GM18499 (cell line): ENCODE measurements at regions not wholly inside any gene's neighbourhood (a gene's known extent, or its start where the extent isn't known, plus 50 kb on each side); places are given as distances from the start of the nearest gene placed in this dataset.
"Not testable (repeated sequence)": the region's sequence is repeated elsewhere in the genome, so short reads cannot be mapped to it uniquely, and the experiment has no call there.

Experiments used
- ATAC-seq: cut with Tn5 transposase; IDR thresholded peaks from one replicate; pipeline ENCODE4 v1.9.1; 2021; ENCODE audit warnings: moderate number of reproducible peaks; ENCODE audit not compliant: insufficient read depth, unreplicated experiment

- no peak for ATAC-seq
Measured at GRCh38 chr5:97568382-97568781, 385.3 kb upstream of the RIOK2 start.

DNA sequence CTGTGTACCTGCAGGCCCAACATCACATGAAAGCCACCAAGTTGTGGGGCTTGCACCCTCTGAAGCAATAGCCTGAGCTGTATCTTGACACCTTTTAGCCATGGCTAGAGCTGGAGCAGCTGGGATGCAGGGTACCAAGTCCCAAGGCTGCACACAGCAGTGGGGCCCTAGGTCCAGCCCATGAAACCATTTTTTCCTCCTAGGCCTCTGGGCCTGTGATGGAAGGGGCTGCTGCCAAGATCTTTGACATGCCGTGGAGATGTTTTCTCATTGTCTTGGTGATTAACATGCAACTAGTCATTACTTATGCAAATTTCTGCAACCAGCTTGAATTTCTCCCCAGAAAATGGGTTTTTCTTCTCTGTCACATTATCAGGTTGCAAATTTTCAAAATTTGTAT, 387.2 kb upstream of the RIOK2 start:
- ATAC-seq = no peak

GRCh38 chr5:97575322-97575721, 392.3 kb upstream of the RIOK2 start:
- ATAC-seq = no peak

DNA sequence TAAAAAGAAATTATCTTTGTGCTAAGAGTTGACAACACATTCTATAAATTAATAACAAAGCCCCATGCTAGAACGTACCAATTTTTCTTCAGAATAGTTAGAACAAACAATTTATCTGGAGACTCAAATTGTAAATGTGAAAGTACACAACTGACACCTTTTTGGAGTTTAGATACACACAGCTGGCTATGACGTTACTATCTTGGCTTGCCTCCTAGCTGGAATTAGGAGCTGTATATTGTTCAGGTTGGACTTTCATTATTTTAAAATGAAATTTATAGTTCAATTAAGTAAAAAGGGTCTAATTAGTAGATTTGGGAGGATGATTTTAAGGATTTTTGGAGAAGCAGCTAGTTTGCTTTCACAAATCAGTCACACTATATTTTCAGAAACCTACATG, 393.9 kb upstream of the RIOK2 start:
- no peak for ATAC-seq

- ATAC-seq = not testable (repeated sequence)
Measured at GRCh38 chr5:97579977-97580376, 396.9 kb upstream of the RIOK2 start.

GRCh38 chr5:97580746-97581145, 397.7 kb upstream of the RIOK2 start:
- ATAC-seq = no peak

- no peak for ATAC-seq
Measured at GRCh38 chr5:97591781-97592180, 408.7 kb upstream of the RIOK2 start.

GRCh38 chr5:97600486-97600885, 417.4 kb upstream of the RIOK2 start:
- ATAC-seq = no peak

DNA sequence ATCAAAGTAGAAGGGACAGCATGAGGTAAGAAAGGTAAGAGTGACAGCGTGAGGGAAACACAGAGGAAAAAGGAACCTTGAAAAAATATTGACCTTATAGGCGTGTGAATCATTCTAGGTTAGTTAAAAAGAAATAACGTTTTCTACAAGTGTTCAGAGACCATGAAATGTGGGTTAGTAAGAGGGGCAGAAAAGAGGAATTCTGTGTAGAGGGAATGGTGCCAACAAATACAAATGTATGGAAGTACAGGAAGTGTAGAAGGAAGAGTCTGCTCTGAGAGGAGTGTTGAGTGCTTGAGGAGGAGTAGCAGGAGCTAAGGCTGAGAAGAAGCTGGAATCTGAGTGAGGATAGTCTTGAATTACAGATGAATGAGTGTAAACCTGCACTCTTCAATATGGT, 418.6 kb upstream of the RIOK2 start:
- ATAC-seq = no peak

DNA sequence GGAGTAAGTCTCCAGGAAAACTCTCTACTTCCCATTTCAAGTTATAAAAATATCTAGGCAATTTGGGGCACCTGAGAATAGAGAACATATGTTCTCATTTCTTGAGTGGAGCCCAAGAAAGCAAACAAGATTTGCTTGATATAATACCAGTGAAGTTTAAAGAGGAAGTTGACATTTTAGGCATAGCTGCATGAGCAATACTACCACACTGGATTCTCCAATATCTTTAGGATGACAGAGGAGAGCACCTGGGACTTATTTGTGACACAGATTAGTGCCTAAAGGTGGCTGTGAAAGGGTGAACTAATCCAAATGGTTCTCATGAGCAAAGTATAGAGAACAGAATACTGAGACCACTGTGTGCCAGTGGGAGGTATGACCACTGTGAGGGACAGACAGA, 423.5 kb upstream of the RIOK2 start:
- ATAC-seq = no peak

- no peak for ATAC-seq
Measured at GRCh38 chr5:97608501-97608900, 425.5 kb upstream of the RIOK2 start.

DNA sequence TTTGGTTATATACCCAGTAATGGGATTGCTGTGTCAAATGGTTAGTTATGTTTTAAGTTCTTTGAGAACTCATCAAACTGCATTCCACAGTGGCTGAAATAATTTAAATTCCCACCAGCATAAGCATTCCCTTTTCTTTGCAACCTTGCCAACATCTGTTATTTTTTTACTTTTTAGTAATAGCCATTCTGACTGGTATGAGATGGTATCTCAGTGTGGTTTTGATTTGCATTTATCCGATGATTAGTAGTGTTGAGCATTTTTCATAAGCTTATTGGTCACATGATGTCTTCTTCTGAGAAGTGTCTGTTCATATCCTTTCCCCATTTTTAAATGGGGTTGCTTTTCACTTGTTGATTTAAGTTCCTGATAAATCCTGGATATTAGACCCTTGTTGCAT, 435.7 kb upstream of the RIOK2 start:
- ATAC-seq = no peak

- no peak for ATAC-seq
Measured at GRCh38 chr5:97623441-97623840, 440.4 kb upstream of the RIOK2 start.

- no peak for ATAC-seq
Measured at GRCh38 chr5:97624886-97625285, 441.8 kb upstream of the RIOK2 start.

DNA sequence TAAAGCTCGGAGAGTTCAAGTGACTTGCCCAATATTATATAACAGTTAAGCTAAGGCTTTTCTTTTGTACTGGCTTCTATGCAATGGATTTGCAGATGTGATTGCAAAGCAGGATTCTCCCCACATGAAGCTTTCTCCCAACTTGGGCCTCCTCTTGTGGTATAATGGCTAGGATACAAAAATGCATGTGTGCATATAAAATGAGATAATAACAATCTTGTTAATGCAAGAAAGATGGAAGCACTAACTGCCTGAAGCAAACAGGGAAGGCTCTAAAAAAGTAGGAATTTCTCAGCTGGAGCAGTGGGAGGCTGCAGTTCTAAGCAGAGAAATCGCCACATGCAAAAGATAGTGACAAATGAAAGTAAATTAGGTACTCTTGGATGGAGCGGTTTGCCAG, 444.2 kb upstream of the RIOK2 start:
- no peak for ATAC-seq

GRCh38 chr5:97628031-97628430, 445.0 kb upstream of the RIOK2 start:
- ATAC-seq = no peak

DNA sequence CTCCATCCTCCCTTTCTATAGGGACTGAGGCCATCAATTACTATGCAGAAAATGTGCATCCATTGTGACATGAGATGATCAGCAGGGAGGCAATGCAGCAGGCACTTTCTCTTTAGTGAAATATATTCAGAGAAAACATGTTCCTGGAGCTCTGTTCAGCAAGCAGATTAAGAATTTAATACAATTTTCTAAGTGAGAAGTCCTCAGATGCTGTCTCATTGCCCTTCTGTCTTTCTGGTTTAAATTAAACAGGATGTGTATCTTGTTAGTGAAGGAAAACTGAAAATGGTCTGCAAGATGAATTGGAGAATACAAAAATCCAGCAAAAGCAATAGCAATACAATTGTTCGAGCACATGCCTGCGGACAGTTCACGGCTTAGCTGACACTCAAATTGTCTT, 445.8 kb upstream of the RIOK2 start:
- ATAC-seq = no peak

- no peak for ATAC-seq
Measured at GRCh38 chr5:97629276-97629675, 446.2 kb upstream of the RIOK2 start.

DNA sequence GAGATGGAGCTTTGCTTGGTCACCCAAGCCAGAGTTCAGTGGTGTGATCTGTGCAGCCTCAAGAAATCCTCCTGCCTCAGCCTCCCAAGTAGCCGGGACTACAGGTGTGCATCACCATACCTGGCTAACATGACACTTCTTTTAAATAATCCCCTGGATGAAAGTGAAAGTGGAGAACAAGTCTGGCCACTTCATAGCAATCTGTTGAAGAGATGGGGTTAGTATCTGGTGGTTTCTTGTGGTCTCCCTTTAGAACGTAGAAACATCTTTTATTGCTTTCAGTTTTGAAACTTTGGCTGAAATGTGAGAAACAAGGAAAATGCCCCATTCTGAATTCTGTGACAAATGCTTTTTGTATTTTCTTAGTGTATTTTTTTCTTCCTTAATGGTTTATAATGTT, 452.5 kb upstream of the RIOK2 start:
- ATAC-seq = no peak

DNA sequence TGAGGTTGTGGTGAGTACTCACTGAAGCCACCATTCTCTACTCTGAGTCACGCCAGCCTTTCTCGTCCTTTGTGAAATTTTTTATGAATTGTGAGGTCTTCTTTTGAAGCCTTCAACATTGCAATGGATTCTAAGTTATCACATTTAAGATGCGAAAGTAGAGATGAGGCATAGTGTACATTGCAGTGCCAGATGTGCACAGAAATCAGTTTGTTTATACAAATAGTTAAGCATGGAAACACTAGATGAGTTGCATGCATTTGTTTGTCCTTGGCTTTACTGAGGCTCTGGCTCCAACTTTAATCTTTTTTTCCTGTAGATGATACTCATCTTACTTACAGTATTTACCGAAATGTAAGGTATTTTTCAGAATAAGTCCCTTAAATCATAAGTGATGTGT, 453.7 kb upstream of the RIOK2 start:
- ATAC-seq = no peak

DNA sequence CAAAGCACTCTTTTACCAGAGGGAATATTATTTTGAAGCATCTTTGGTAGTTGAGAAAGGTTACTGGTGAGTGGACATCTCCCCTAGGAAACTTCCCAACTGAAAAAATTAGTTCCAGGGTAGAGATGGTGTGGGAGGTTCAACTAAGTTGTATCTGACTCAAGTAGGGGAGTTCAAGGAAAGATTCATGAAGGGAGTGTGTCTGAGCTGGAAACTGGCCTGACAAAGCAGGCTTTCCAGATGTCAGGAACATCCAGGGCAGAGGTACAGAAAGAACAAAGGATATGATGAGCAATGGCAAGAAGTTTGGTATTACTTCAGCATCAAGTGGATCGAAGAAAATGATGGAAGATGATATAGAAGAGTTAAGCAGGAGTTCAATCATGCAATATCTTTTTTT, 458.0 kb upstream of the RIOK2 start:
- no peak for ATAC-seq

DNA sequence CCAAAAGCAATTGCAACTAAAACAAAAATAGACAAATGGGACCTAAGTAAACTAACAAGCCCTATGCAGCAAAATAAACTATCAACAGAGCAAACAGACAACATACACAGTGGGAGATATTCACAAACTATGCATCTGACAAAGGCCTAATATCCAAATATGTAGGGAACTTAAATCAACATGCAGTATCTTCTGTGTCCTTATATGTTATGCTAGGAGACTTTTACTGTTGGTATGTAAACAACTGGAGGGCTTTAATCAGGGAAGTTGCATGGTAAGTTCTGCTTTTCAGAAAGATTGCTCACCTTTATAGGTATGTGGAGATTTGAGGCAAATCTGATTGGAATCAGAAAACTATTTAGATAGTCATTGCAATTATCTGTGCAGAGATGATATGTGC, 461.2 kb upstream of the RIOK2 start:
- no peak for ATAC-seq

DNA sequence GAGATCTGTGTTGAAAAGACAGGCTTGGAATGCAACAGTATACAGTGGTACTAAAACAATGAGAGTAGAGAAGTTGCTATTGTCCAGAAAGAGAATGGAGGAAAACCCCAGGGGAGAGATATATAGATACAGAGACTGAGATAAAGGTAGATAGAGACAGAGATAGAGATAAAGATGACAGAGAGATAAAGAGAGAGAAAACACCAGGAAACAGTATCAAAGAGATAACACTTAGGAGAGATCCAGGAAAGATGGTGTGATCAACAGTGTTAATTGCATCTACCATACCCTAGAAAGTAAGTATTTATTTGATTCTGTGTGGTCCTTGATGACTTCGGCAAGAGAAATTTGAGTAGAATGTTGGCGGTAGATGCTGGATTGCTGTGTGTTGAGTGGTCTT, 461.8 kb upstream of the RIOK2 start:
- no peak for ATAC-seq
